NCI-H748 (cell line): ENCODE measurements at regions not wholly inside any gene's neighbourhood (a gene's known extent, or its start where the extent isn't known, plus 50 kb on each side); places are given as distances from the start of the nearest gene placed in this dataset.
A peak's percentile ranks its signal among the peaks of the same experiment; 100 is the strongest.

ENCODE experiments used
- DNase-seq: peaks from one replicate; lab custom pipeline; 2025; ENCODE audit not compliant: unreplicated experiment; lab: John Stamatoyannopoulos, UW

DNA sequence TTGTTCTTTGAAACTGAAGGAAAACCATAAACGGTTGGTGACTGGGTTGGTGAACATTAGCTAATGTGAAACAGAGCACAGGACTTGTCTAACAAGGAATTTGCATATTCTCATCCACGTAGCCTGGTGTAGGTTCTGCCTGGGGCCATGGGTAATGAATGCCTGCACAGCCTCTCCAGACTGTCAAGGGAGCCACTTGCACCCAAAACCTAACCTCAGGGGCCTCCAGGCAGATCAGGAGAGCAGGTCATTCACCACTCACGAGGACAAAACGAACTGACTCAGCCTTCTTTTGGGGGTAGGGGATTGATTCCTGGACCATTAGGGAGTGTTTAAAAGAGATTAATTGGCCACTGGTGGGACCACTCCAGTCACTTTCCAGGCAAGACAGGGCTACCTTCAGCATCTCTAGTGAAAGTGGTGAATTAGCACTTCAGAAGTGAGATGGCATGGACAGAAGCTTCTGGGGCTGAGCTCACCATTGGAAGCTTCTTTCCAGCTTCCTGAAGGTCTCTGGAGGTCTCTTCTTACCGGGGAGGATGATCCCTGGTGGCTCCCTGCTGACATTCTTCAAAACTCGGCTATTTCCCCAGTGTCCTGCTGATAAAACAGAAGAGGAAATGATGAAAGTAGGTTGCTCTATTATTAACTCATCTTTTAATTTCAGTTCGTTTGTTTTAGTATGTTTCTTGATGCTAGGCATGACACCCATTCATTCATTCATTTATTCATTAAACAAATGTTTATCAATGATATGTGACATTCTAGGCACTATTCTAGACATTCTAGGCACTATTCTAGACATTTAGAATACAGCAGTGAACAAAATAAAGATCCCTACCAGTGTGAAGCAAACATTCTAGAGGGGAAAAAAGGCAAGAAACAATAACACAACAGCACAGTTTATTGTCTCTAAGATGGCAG, 104.5 kb upstream of the LNX1 start:
- no peak for DNase-seq

DNA sequence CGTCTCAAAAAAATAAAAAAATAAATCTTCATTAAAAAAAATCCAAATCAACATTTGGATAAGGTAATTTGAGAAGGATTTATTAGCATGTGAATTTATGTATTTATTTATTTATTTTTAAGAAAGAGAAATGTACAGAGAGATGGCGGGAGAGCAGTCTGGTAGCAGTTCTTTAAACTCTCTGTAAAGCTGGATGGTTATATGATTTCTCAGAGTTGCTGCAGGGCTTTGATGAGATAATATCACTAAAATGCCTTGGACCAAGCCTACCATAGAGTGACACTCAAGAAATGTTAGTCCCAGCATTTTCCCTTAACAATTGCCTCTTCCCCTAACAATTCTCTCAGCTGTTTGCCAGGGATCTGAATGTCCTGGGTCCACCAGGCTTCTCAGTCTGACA, 103.4 kb upstream of the LNX1 start:
- no peak for DNase-seq

GRCh38 chr4:53693909-53694308, 102.6 kb upstream of the LNX1 start:
- DNase-seq, result no peak

- DNase-seq, result peak; percentile 77
These were observed 102.1 kb upstream of the LNX1 start for GRCh38 chr4:53693408-53693807.

GRCh38 chr4:53688186-53688790, 97.0 kb upstream of the LNX1 start:
- DNase-seq, result no peak

GRCh38 chr4:53686521-53686920, 95.2 kb upstream of the LNX1 start:
- DNase-seq, result no peak

DNA sequence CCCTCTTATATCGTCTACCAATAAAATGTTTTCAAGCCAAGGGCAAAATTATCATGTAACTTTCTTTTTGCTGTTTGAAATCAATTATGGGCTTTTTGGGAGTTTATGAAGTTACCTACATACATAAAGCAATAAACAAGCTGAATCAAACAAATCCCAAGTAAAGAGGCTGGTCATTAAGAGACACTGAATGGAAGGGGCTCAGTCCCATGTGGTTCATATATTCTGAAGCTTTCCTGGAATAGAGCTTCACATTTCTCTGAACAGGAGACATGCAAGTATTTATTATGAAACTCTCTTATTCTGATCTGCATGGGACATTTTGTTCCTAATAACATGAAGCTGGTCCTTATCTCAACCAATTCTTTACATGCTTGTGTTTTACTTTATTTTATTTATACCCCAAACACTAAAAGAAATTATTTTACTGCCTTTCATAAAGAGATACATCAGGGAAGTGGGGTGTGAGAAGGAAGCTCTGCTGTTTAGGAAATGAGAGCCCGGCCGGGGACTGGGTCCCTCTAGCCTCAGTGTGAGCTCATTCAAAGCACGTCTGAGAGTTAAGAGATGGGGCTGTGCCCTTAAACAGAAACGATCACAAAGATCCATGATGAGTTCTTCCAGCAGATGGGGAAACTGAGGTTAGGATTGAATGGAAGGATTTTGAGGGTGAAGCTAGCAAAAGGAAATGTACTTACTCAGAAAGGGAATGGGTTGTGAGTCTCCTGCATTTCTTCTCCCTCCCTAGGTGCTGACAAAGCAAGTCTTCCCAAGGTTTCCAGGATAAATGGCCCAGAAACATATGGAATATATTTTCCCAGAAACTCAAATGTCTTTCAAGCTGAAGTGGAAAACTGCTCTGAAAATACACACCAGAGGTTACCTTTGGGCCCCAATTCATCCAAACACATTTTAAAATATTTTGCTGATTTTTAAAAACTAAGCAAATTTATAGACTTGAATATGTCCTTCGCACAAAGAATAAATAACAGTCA, 93.1 kb upstream of the LNX1 start:
- no peak for DNase-seq

DNA sequence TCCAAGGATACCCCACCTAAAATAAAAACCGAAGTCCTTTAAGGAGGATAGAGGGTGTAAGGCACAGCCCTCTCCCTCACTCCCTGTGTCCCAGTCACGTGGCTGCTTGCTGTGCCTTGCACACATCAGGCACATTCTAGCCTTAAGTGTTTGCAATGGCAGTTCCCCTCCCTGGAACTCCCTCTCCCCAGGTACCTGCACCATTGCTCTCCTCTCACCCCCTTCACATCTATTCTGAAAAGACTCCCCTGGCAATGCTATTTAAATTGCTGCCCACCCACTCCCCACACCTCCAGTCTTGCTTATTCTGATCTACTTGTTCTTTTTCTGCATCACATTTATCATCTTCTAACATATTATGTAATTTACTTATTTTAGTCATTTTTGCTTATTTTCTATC, 91.6 kb upstream of the LNX1 start:
- DNase-seq, result no peak

GRCh38 chr4:53682196-53682595, 90.9 kb upstream of the LNX1 start:
- DNase-seq, result no peak

DNA sequence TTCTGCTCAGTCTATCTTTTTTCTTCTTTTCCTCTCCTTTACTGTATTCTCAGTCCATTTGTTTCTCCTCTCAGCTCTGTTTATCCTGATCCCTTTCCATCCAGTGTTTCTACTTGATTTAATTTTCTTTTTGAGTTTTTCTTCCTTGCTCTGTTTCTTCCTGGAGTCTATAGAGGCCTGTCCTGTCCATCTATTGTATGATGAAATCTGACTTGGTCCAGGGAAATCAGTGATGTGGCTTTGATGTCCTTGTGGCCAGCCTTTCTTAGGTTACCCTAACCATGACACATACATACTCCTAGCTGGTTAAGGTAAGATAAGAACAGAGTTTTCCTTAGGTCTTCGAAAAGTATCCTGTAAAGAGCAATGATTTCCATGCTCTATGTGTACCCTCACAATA, 89.3 kb upstream of the LNX1 start:
- DNase-seq, result no peak

DNA sequence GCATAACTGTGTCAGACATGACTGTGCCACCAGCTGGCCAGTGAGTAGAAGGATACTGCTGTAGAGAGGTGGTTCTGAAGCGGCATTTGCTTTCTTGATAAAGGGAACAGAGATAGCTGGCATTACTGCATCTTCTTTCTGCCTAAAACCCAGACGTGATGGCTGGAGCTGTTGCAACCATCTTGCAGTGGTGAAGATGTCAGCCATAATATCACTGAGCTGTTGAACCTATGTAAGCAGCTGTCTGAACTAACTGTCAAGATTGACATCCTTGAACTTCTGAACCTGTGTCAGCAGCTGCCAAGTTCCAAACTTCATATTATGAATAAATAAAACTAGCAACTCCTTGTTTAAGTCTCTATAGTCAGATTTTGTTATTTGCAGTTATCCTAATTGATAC, 88.9 kb upstream of the LNX1 start:
- no peak for DNase-seq

- DNase-seq, result no peak
These were observed 85.2 kb upstream of the LNX1 start for GRCh38 chr4:53676402-53676871.

DNA sequence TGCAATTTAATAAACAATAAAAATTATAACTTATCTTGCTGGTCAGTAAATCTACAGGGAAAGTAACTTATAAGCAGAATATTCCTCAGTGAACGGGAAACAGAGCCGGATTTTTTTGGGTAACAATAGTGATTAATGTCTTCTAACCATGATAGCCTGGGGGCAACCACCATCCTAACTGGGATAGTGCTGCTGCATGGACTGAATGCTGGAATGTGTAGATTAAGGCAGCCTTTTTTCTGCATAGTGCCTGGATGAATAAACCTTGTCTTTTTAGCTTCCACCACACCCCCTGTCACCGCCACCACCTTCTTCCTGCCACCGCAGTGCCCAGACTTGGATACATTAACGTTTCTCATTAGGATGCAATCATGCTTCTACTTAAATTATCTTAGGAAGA, 83.6 kb upstream of the LNX1 start:
- no peak for DNase-seq

GRCh38 chr4:53672873-53673272, 81.6 kb upstream of the LNX1 start:
- no peak for DNase-seq

- peak; percentile 77 for DNase-seq
These were observed 80.5 kb upstream of the LNX1 start for GRCh38 chr4:53671757-53672156.

DNA sequence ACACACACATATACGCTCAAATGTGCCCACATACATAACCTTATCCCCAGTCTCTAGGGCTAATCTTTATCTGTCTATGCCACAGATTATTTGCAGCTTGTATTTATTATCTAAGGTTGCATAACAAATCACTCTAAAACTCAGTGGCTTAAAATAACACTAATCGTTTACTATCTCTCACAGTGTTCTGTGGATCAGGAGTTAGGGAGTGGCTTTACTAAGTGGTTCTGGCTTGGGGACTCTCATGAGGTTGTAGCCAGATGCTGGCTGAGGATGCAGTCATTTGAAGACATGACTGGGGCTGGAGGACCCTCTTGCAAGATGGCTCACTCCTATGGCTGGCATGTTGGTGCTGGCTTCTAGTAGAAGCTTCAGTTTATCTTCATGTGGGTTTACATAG, 68.5 kb upstream of the LNX1 start:
- no peak for DNase-seq

GRCh38 chr4:53659112-53659511, 67.8 kb upstream of the LNX1 start:
- no peak for DNase-seq

DNA sequence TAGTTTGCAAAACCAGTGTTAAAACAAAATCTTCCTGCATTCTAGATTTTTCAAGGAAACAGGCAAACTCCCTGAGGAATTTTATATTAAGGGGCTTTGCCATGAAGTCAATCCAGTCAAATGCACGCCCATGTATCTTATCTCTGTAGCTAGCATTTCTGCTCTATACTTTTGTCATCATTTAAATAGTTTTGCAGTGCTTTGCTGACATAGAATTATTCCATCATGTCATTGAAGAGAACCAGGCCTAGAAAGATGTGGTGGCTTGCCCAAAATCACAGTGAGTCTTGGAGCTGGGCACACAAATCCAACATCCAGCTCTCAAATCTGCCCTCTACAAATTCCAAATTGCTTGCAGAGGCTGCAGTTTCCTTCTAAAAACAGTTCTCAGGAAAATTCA, 66.7 kb upstream of the LNX1 start:
- no peak for DNase-seq

DNA sequence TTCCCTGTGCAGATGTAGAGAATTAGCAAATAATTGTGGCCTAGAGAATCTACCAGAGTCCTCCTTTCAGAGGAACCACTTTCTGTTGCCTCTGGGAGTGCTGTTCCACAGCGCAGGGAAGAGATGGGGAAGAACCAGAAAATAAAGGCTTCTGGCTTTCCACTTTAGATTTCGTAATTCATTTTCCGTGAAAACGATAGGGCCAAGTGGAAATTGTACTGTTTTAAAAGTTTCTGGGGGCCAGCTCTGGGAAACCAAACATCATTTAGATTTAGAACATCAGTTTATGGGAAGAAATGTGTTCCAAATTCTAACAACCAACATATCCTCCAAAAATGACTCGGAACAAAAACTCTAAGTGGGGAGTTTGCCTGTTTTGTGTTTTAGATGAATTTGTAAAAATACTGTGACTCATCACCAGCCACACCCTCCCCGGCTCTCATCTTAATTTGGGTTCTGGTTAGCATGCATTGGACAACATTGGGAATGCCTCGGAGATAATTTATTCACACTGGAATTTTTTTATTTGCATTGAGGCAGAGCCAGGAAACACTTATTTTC, 65.2 kb upstream of the LNX1 start:
- DNase-seq, result peak; percentile 25

DNA sequence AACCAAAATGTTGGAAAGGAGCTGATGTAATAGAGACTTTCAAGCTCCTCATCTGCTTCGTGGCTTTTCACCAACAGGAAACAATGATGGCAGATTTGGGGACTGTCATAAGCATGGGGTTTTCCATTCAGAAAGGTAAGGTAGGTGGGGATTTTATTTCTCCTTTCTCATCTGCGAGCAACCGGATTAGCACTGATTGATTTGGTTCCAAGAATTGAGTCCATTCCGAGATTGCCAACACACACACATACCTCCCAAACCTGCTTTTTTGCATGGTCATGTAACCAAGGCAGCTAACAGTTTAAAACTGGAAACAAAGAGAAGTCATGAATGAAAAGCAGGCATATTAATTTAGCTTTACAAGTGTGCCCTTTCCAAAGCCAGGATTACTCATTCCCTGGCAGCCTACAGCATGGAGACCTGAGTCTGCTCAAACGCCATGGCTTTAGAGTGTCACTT, 63.0 kb upstream of the LNX1 start:
- peak; percentile 48 for DNase-seq
